ENCODE measurements at regions not wholly inside any gene's neighbourhood (a gene's known extent, or its start where the extent isn't known, plus 50 kb on each side); places are given as distances from the start of the nearest gene placed in this dataset.

- no peak overlapping the region for H3K4me3 ChIP-seq (ENCODE audit: control extremely low read depth in 1 of 5, extremely low read depth in 1 of 5, insufficient read depth in 1 of 5, low read depth in 2 of 5, low read length in 4 of 5)
- 83% methylated on average over 1 of the region's 1 CpG for WGBS (ENCODE audit: insufficient coverage)
These were observed 207.8 kb downstream of the RAB28 start for GRCh38 chr4:13276357-13276756.

GRCh38 chr4:13268703-13269102 is 215.4 kb downstream of the RAB28 start:
- Histone ChIP-seq H4K20me1 (ENCODE audit: control insufficient read depth, insufficient read depth, low read length, poor library complexity, severe bottlenecking) (no peaks in the 10 kb centered on the region), H3K9me3 (ENCODE audit: control extremely low read depth in 1 of 3, control insufficient read depth in 2 of 3, insufficient read depth in 1 of 3, low read length in 2 of 3) (peaks cover 0 to 6% (median 0%) of the 10 kb centered on the region in 3 donors), H3K27me3 (replicated peaks in 1 of 4; ENCODE audit: control extremely low read depth in 1 of 4, control insufficient read depth in 3 of 4, insufficient read depth in 4 of 4, low read length in 3 of 4) (no peaks in the 10 kb centered on the region), H3K79me2 (ENCODE audit: control insufficient read depth, insufficient read depth, low read length) (no peaks in the 10 kb centered on the region), H3K4me1 (ENCODE audit: control insufficient read depth in 2 of 2, insufficient read depth in 2 of 2, low read length in 2 of 2) (no peaks in the 10 kb centered on the region), H3K4me3 (ENCODE audit: control extremely low read depth in 1 of 5, extremely low read depth in 1 of 5, insufficient read depth in 1 of 5, low read depth in 2 of 5, low read length in 4 of 5) (no peak overlapping the region), H2AFZ (ENCODE audit: insufficient read depth, low read depth, low read length, poor library complexity, severe bottlenecking) (no peak overlapping the region), H3K36me3 (replicated peaks in 1 of 2; ENCODE audit: control extremely low read depth in 1 of 2, control insufficient read depth in 1 of 2, extremely low read depth in 1 of 2, insufficient read depth in 2 of 2, low read length in 1 of 2) (no peaks in the 10 kb centered on the region), H3K27ac (ENCODE audit: low read length in 2 of 2) (no peak overlapping the region), H3K9ac (ENCODE audit: low read length) (no peak overlapping the region), H3K4me2 (replicated peaks; ENCODE audit: low read depth, low read length, poor library complexity, severe bottlenecking) (no peak overlapping the region)
- WGBS (ENCODE audit: insufficient coverage): 100% methylated on average over 1 of the region's 3 CpGs
- intact Hi-C loops (cut with micrococcal nuclease): no loop called here
- Mint-ChIP-seq H3K4me3 (no peak overlapping the region), H3K4me1 (no peaks in the 10 kb centered on the region), H3K9me3 (ENCODE audit: insufficient read depth) (peaks cover 5% of the 10 kb centered on the region), H3K27ac (no peak overlapping the region), H3K27me3 (no peaks in the 10 kb centered on the region)
- ATAC-seq (ENCODE audit: low read depth) (no peak), DNase-seq (no peak)
- TF ChIP-seq EZH2 (IDR thresholded peaks at IDR 0.05; ENCODE audit: borderline replicate concordance, insufficient read depth, low read depth, low read length, poor library complexity, severe bottlenecking): no peak
- no peak for TF ChIP-seq CTCF (IDR thresholded peaks at IDR 0.05)
- POLR2A ChIA-PET: no interaction called here
- CTCF ChIA-PET: no interaction called here

More at GRCh38 chr4:13276357-13276756, 207.8 kb downstream of the RAB28 start:
- no peaks in the 10 kb centered on the region for H3K27me3 ChIP-seq (replicated peaks in 1 of 4; ENCODE audit: control extremely low read depth in 1 of 4, control insufficient read depth in 3 of 4, insufficient read depth in 4 of 4, low read length in 3 of 4)
- peaks cover 2 to 9% (median 8%) of the 10 kb centered on the region in 3 donors for H3K9me3 ChIP-seq (ENCODE audit: control extremely low read depth in 1 of 3, control insufficient read depth in 2 of 3, insufficient read depth in 1 of 3, low read length in 2 of 3)
- no peak for TF ChIP-seq CTCF (IDR thresholded peaks at IDR 0.05)
- no peak for TF ChIP-seq EZH2 (IDR thresholded peaks at IDR 0.05; ENCODE audit: borderline replicate concordance, insufficient read depth, low read depth, low read length, poor library complexity, severe bottlenecking)
- no peak overlapping the region for H3K27ac ChIP-seq (ENCODE audit: low read length in 2 of 2)
- Mint-ChIP-seq H3K27ac (no peak overlapping the region), H3K4me1 (no peaks in the 10 kb centered on the region), H3K27me3 (no peaks in the 10 kb centered on the region), H3K4me3 (no peak overlapping the region), H3K9me3 (ENCODE audit: insufficient read depth) (peaks cover 15% of the 10 kb centered on the region)
- no peak overlapping the region for H3K4me2 ChIP-seq (replicated peaks; ENCODE audit: low read depth, low read length, poor library complexity, severe bottlenecking)
- ATAC-seq (ENCODE audit: low read depth) (no peak), DNase-seq (no peak)
- CTCF ChIA-PET: no interaction called here
- no peaks in the 10 kb centered on the region for H4K20me1 ChIP-seq (ENCODE audit: control insufficient read depth, insufficient read depth, low read length, poor library complexity, severe bottlenecking)
- POLR2A ChIA-PET: no interaction called here
- H3K36me3 ChIP-seq (replicated peaks in 1 of 2; ENCODE audit: control extremely low read depth in 1 of 2, control insufficient read depth in 1 of 2, extremely low read depth in 1 of 2, insufficient read depth in 2 of 2, low read length in 1 of 2): no peaks in the 10 kb centered on the region
- no peak overlapping the region for H3K9ac ChIP-seq (ENCODE audit: low read length)
- H3K4me1 ChIP-seq (ENCODE audit: control insufficient read depth in 2 of 2, insufficient read depth in 2 of 2, low read length in 2 of 2): no peaks in the 10 kb centered on the region
- intact Hi-C loops (cut with micrococcal nuclease): no loop called here
- no peaks in the 10 kb centered on the region for H3K79me2 ChIP-seq (ENCODE audit: control insufficient read depth, insufficient read depth, low read length)
- no peak overlapping the region for H2AFZ ChIP-seq (ENCODE audit: insufficient read depth, low read depth, low read length, poor library complexity, severe bottlenecking)

Data from B cell (primary cell).